GM21447 (cell line): ENCODE measurements at regions not wholly inside any gene's neighbourhood (a gene's known extent, or its start where the extent isn't known, plus 50 kb on each side); places are given as distances from the start of the nearest gene placed in this dataset.

Experiments used
- ATAC-seq: cut with Tn5 transposase; IDR thresholded peaks from one replicate; pipeline ENCODE4 v1.9.1; 2021; ENCODE audit not compliant: unreplicated experiment

GRCh38 chr7:156082048-156083040 is 270.1 kb upstream of the SHH start:
- no peak for ATAC-seq

- ATAC-seq, result no peak
Measured at GRCh38 chr7:156080596-156080995, 268.3 kb upstream of the SHH start.

- no peak for ATAC-seq
Measured at GRCh38 chr7:156080046-156080445, 267.8 kb upstream of the SHH start.

GRCh38 chr7:156079156-156079555 is 266.9 kb upstream of the SHH start:
- no peak for ATAC-seq

GRCh38 chr7:156074982-156075615 is 262.8 kb upstream of the SHH start:
- no peak for ATAC-seq

GRCh38 chr7:156074084-156074483 is 261.8 kb upstream of the SHH start:
- ATAC-seq, result no peak

GRCh38 chr7:156073366-156074052 is 261.2 kb upstream of the SHH start:
- ATAC-seq, result no peak

GRCh38 chr7:156071612-156072011 is 259.3 kb upstream of the SHH start:
- ATAC-seq, result no peak

- ATAC-seq, result no peak
Measured at GRCh38 chr7:156069891-156070290, 257.6 kb upstream of the SHH start.

GRCh38 chr7:156067156-156067555 is 254.9 kb upstream of the SHH start:
- no peak for ATAC-seq

GRCh38 chr7:156065400-156065799 is 253.1 kb upstream of the SHH start:
- no peak for ATAC-seq

GRCh38 chr7:156064971-156065386 is 252.7 kb upstream of the SHH start:
- ATAC-seq, result no peak

- ATAC-seq, result no peak
Measured at GRCh38 chr7:156063241-156063810, 251.1 kb upstream of the SHH start.

- no peak for ATAC-seq
Measured at GRCh38 chr7:156062286-156062685, 250.0 kb upstream of the SHH start.

- no peak for ATAC-seq
Measured at GRCh38 chr7:156061689-156062255, 249.5 kb upstream of the SHH start.

GRCh38 chr7:156060925-156061324 is 248.7 kb upstream of the SHH start:
- ATAC-seq, result no peak

GRCh38 chr7:156059369-156059768 is 247.1 kb upstream of the SHH start:
- no peak for ATAC-seq

GRCh38 chr7:156058248-156058647 is 246.0 kb upstream of the SHH start:
- ATAC-seq, result no peak

GRCh38 chr7:156056534-156056933 is 244.3 kb upstream of the SHH start:
- no peak for ATAC-seq

GRCh38 chr7:156055206-156055822 is 243.1 kb upstream of the SHH start:
- ATAC-seq, result no peak

- ATAC-seq, result no peak
Measured at GRCh38 chr7:156051884-156052283, 239.6 kb upstream of the SHH start.
